Stimulated activated CD4-positive, alpha-beta T cell treated with anti-CD3 and anti-CD28 coated beads, Interleukin-12 subunit alpha, Interleukin-12 subunit beta, amount 100 ng/mL, for 48 hours (primary cell): ENCODE measurements at regions not wholly inside any gene's neighbourhood (a gene's known extent, or its start where the extent isn't known, plus 50 kb on each side); places are given as distances from the start of the nearest gene placed in this dataset.
"Not testable (repeated sequence)": the region's sequence is repeated elsewhere in the genome, so short reads cannot be mapped to it uniquely, and the experiment has no call there.

ENCODE experiments used
- DNase-seq, 3 donors: peaks; one replicate each; pipeline ENCODE4 v3.0.0-alpha.2; 2020; ENCODE audit warnings: low read depth in 2 of 3, low spot score in 1 of 3

DNA sequence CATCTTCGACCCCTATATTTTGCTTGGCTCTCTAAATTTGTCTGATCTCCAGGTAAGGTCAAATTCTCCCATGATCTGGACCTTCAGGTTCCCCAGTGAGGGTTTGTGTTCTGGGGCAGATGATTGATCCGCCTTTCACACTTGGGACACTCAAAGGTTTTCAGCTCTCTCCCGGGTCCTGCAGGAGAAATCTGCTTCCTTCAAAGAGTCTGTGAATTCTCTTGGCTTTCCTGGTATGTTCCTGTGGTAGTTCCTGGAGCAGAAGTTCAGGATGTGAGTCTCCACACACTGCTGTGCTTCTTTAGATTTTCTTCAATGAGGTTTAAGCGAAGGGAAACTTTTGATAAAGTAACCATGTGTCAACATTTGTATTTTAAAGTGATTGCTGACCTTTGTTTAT, 318.0 kb downstream of the TAF11L14 start:
- DNase-seq, result no peak

DNA sequence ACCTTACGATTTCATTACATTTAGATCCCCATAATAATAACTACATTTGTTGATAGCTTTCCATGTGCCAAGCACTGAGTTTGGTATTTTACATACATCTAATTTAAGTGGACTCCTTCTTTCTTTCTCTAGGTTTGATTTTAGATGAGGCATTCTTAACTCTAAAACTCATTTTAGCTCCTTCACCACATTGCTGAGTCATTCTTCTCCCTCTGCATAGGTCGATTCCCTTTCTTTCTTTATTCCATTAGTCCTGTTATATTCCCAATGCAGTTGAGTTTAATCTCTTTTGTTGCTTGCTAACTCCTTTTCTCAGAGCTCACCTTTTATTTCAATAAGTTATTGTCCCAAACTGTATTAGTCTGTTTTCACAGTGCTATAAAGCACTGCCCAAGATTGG, 329.8 kb downstream of the TAF11L14 start:
- DNase-seq, result no peak

DNA sequence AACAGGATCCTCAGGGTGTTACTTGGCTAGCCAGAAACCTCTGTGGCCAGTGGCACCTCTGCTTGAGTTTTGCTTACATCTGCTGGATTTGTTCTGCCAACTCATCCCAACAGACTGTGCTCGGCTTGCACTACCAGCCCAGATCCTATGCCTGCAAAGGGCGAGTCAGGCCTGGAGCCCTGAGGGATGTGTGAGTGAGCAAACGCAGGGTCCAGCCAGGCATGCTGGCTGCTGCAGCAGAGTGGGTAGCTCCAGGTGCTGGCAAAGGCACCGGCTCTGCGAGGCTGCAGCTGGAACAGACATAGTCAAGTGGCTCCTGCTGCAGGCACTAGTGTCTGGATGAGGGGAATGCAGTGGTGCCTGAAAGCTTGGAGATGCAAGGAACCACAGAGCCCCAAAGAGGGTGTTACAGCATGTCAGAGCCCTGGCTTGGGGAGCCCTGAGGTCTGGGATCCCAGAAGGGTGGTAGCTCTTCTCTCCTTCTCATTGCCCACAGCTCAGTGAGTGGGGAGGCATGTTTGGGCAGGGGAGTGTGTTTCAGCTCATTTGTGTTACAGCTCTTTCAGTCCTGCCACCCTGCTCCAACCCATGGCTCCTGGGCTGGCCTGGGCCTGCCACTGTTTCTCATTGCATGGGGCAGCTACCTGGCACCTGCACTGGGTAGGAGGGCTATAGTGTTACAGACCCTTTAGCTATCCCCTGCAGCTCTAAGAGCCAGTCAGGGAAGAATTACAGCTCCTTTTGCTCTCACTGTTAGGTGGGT, 332.6 kb downstream of the TAF11L14 start:
- DNase-seq, result no peak

DNA sequence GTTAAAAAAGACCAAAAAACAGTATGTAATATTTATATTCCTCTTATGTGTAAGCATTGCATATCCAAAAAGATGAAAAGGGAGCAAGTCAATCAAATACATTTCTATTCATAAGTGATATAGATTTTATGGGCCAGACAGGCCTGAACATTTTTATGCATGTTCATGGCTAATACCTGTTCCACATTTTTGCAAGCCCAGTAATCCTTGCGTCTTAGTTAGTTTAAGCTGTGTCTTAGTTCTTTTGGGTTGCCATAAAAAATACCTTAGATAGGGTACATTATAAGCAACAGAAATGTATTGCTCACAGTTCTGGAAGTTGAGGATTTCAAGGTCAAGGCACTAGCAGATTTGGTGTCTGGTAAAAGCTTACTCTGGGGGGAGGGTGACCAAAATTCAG, 342.1 kb downstream of the TAF11L14 start:
- no peak for DNase-seq

DNA sequence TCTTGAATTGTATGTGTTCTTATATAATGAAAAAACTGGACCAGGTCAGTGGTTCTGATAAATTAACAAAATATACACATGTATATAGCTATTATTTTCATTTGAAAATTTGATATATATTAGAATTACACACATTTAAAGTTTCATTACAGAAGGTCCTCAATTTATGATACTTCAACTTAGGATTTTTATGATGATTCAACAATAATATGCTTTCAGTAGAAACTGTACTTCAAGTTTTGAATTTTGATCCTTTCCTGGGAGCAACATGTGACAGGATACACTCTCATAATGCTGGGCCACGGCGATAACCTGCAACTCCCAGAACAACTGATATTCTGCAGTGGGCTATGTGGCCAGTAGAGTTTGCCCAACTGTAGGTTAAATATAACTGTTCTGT, 344.7 kb downstream of the TAF11L14 start:
- DNase-seq, result no peak

DNA sequence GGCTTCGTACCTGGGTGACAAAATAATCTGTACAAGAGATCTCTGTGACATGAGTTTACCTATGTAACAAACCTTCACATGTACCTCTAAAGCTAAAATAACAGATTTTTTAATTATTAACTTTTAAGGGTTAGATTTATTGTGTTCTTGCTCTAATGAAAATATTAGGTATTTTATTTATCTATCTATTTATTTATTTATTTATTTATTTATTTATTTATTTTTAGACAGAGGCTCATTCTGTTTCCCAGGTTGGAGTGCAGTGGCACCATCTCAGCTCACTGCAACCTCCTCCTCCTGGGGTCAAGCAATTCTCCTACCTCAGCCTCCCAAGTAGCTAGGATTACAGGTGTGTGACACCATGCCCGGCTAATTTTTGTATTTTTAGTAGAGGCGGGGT, 348.4 kb downstream of the TAF11L14 start:
- DNase-seq, result not testable (repeated sequence)

DNA sequence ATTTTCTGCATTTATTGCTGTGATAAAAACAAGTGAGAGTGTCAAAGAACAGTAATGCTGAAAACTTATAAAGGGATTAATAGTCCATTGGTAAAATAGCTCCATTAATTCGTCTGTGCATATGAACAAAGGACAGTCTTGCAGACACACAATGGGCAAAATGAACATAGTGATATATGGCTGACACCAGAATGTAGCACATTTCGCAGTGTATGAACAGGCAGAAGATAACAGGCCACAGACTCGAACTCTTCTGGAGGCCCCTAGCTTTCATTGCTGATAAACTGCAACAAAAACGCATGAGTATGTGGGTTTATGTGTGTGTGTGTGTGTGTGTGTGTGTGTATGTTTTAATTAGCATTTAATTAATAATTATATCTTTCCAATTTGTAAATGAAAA, 354.8 kb downstream of the TAF11L14 start:
- DNase-seq, result no peak

DNA sequence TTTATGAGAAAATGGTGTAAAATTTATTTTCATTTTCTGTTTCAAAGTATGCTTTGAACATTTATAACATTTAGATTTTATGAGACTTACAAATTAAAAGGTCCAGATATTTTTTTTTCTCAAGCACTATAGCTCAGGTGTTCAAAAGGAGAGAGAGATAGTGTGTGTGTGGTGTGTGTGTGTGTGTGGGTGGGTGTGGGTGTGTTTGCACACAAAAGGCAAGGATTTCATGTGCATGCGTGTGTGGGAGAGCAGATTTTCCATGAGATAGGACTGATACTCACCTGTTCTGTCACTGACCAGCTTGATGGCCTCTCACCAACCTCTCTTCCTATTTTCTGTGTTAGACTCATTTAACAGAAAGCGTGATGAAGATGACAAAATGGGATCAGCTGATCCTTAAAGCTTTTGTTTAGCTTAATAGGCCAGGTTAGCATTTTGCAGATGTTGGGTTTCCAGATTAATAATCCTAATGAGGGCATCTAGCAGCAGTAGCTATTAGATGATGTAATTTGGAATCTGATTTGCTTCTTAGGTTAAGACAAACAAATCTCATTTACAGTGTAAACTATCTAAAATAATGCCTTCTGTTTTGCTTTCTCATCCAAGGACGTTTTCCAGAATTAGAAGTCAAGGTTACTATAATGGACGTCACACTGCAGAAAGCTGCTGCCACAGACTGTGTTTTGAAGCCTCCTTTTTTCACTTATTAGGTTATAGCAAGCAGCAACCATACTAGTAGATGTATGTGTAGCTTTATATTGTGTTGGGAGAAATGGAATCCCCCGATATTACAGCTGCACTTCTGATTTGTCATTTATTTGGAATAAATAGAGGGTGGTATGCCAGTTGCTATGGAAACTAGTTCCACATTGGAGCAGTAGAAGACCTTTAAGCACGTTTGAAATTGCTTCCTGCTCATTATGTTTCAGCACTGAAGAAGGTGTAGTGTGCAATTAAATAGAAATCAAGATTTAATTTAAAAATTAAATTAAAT, 355.6 kb downstream of the TAF11L14 start:
- DNase-seq, result no peak

DNA sequence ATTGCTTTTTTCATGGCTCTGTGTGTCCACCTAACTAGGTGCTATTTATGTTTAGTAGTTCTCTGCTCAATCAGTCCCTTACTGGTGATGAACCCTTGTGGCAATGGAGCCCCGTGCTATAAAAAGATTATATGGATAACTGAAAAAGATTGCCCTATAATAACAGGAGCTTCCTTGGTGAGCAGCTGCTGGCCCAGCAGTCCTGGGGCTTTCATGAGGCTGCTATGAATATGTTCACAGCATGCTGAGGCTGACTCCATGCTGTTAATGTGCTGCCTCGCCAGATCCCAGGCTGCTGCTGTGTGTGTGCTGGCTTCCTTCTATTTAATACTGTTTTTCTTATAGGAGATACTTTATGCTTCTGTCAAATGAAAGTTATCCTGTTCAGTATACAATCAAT, 357.5 kb downstream of the TAF11L14 start:
- no peak for DNase-seq

DNA sequence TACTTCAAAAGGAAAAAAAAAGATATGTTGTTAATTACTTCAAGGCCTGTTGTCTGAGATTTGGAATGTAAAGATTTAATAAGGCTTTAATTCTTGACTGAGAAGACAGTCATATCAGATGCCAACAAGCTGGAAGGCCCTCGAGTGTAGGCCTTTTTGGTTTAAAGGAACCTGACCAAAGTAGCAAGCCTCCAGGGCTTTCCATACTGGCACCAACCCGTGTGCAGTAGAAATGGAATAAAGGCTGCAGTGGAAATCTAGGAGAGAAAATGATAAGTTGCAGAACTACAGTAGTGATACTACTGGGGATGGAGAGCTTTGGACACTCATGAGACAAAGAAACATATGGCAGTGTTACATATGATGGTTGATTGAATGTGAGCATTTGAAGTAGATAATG, 358.0 kb downstream of the TAF11L14 start:
- no peak for DNase-seq

DNA sequence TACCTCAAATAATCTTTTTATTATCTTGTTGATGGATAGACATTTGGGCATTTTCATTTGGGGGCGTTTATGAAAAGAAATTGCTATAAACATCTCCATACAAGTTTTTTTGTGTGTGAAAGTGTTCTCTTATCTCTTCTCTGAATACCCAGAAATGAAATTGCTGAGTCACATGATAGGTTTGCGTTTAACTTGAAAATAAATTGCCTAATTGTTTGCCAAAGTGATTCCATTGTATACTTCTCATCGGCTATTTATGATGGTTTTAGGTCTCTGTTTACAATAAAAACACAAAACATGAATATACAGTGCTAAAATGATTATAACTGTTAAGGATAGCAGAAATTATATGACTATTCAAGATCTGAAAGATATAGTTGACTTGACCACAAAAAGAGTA, 361.7 kb downstream of the TAF11L14 start:
- no peak for DNase-seq

DNA sequence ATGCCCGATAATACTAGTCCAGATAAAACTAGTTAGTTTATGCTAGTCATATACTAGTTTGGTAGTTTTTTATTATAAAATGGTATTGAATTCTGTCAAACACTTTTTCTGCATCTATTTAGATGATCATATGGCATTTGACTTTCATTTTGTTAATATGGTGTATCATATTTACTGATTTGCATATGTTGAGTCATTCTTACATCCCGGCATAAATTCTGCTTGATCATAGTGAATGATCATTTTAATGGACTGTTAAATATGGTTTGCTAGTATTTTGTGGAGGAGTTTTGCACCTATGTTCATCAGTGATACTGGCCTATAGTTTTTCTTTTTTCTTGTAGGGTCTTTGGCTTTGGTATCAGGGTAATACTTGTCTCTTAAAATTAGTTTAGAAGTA, 365.6 kb downstream of the TAF11L14 start:
- no peak for DNase-seq

DNA sequence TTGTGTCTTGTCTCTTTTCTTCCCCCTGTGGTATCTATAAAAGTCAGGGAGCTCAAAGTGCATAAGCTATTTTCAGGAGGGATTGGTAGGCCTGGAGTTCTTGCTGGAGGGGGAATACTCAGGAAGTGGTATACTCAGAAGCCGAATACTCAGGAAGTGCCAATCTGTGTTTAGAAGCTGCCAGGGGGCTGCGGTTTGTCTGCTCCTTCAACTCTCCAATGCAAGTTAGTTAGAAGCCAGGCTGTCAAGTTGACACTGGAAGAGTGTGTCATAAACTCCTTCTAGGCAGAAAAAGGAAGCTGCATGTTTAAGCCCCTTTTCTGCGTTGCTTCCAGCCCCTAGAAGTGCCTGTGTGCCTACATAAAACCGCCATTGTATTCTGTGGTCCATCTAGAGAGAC, 366.5 kb downstream of the TAF11L14 start:
- no peak for DNase-seq

DNA sequence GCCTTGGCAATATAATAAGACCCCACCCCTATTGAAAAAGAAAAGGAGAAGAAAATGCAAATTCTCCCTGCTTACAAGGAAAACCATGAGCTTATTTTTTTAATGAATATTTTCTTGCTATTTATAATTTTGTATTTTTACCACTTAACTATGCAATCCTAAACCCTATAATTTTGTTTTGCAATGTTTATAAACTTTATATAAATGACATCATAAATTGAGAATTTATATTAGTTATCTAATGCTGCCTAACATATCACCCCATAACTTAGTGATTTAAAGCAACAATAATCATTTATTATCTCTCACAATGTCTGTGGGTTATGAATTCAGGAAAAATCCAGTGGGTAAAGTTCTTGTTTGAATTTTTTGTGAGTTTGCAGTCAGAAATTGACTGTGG, 369.1 kb downstream of the TAF11L14 start:
- DNase-seq, result no peak

DNA sequence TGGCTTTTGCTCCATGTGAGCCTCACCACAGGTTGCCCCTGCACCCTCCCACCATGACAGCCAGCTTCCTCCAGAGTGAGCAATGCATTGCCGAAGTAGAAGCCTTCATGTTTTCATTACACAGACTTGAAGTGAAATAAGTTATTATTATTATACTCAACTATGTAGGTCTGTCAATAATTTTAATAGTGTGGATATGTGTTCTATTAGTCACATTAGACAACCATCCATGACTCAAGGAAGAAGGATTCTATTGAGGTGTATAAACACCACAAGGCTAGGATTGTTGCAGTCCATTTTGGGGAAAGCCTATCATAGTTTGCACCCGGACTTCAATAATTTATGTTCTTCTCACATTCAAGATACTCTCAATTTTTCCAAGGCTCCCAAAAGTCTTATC, 369.5 kb downstream of the TAF11L14 start:
- DNase-seq, result no peak

DNA sequence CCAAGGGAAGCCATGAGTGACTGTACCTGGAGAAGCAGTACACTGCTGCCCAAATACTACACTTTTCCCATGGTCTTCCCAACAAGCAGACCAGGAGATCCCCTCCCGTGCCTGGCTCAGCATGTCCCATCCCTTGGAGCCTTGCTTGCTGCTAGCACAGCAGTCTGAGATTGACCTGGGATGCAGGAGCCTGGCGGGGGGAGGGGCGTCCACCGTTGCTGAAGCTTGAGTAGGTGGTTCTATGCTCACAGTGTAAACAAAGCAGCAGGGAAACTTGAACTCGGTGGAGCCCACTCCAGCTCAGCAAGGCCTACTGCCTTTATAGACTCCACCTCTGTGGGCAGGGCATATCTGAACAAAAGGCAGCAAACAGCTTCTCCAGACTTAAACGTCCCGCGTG, 372.0 kb downstream of the TAF11L14 start:
- not testable (repeated sequence) for DNase-seq

DNA sequence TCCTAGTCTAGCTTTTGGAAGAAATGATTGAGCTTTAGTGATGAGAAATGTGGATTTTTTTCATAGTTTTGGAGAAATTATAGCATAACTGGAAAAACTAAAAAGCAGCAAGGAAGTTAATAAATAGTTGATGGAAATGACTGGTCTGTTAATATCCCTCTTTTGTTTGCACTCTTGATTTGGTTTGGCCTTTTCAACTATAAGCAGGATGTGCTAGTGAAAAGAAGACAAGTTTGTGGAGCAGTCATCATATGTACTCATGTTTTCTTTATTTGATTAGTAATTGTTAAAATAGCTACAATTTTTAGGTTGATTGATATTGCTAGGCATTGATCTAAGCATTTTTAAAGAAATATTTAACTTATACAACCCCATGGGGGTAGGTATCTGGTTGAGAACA, 374.7 kb downstream of the TAF11L14 start:
- no peak for DNase-seq

DNA sequence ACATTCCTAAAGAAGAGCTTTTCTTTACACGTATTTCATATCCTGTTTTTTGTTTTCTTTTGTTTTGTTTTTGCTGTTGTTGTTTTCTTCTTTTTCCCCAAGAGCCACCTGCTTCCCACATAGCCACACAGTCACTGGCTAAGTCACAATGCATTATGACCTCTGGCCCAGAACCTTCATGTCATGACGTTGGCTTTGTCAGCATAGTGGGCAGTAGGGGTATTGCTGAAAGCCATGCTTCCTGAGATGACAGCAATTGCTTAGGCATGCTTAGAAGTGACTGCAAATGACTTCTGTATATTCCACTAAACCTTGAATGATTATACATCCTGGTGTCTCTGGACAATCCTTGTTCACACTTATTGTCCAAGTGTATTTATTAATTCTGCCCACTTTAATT, 375.8 kb downstream of the TAF11L14 start:
- DNase-seq, result no peak

DNA sequence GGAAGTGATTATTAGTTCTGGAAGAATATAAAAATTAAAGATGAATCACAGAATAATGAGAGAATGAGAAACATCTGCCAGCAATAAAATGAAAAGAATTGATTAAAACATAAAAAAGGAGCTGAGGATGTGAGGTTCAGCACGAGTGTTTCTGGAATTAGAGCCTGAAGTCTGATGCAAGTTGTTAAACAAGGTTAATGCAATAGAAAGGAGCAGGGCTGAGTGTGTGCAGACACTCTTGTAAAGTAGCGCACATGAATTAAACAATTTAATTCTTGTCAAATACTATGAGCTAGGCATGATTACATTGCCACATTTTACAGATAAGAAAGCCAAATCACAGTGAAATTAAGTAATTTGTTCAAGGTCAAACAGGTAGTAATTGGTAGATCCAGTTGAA, 384.2 kb downstream of the TAF11L14 start:
- DNase-seq, result no peak

DNA sequence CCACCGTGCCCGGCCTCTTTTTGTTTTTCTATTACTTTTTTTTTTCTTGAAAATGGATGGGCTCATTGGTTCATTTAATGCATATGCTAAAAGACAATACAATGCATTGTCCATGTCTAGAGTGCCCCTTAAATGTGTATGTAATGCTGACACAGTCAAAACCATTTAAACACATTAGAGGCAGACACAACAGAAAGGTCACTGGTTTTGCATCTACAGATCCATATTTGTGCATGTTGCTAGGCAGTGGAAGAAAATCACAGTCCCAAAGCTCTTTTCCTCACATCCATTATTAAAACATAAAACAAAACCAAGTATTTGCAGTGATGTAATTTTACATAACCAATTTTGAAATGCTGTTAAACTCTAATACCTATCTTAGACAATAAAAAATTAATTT, 389.0 kb downstream of the TAF11L14 start:
- DNase-seq, result no peak

DNA sequence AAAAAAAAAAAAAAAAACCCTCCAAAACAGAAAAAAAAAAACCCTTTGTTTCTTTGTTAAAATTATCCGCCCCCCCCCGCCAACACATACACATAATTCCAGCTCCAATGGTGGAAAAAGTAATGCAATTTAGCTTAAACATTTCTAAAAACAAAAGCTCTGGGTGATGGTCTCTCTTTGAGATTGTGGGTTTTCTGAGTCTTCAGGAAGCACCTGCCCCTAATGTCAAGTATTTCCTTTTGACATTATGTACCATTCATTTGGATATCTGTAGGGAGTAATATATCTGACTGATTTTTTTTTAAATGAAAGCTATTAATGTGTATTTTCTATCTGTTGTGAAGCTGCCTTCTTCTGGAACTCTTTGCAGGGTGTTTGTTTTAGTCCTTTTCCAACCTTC, 389.7 kb downstream of the TAF11L14 start:
- DNase-seq, result no peak

DNA sequence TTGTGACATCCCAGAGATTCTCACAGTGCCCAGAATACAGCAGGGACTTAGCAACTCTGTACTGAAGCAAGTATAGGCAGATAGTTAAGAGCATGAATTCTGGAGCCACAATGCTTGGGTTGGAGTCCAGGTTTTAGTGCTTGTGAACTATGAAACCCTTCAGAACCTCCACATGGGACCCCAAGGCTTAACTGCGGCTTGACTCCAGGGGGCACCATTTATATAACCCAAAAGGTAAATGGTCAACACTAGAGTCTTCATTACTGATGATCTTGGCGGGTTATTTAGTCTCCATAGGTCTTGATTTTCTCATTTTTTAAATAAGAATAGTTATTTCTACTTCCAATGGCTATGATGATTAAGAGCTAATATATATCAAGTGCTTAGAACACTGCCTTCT, 390.3 kb downstream of the TAF11L14 start:
- DNase-seq, result no peak
